Nephron (organoid): ENCODE measurements at regions not wholly inside any gene's neighbourhood (a gene's known extent, or its start where the extent isn't known, plus 50 kb on each side); places are given as distances from the start of the nearest gene placed in this dataset.

Experiments
- H3K27ac Mint-ChIP-seq, 3 experiments: 2 replicates each; pipeline ENCODE4 v1.8.0; 2020; ENCODE audit warnings: mixed read lengths in 3 of 3, mild to moderate bottlenecking in 2 of 3, moderate library complexity in 1 of 3
- H3K27me3 Mint-ChIP-seq: 2 replicates; pipeline ENCODE4 v1.8.0; 2021; ENCODE audit warnings: low read depth, mild to moderate bottlenecking, moderate library complexity, mixed read lengths
- H3K36me3 Mint-ChIP-seq: 2 replicates; pipeline ENCODE4 v1.8.0; 2020; ENCODE audit warnings: low read depth, mixed read lengths
- H3K4me1 Mint-ChIP-seq: 2 replicates; pipeline ENCODE4 v1.8.0; 2020; ENCODE audit warnings: mixed read lengths
- H3K4me3 Mint-ChIP-seq, 3 experiments: 2 replicates each; pipeline ENCODE4 v1.8.0; 2020; ENCODE audit warnings: mild to moderate bottlenecking in 3 of 3, mixed read lengths in 3 of 3, moderate library complexity in 2 of 3
- H3K9me3 Mint-ChIP-seq: 2 replicates; pipeline ENCODE4 v1.8.0; 2020; ENCODE audit warnings: mixed read lengths
- TF ChIP-seq, protein P1 (sequence below), 3 experiments: fragments of 200-600 bp; sonication (generic); IDR thresholded peaks; one replicate each; pipeline ENCODE4 v1.5.0; 2021; ENCODE audit warnings: antibody characterized with exemption in 3 of 3; ENCODE audit not compliant: unreplicated experiment in 3 of 3

DNA sequence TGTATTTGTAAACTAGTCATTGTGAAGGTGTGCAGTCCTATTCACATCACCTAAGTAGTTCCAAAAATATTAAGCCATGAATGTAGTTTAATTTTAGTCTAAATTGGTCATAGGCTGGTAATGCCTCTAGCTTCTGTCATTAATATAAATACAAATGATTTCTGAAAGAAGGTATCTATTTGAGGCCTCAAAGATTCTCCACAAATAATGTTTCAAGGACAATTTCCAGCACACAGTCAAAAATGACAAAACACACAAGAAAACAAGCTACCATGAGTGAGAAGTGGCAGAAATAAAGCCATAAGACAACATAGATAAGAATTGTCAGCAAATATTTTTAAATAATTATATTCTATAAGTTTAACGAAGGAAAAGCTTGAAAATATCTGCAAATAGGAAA is 66.7 kb upstream of the PDK4 start:
- H3K27ac Mint-ChIP-seq = no peak overlapping the region
- H3K4me3 Mint-ChIP-seq = no peak overlapping the region
- TF ChIP-seq, protein P1, sequence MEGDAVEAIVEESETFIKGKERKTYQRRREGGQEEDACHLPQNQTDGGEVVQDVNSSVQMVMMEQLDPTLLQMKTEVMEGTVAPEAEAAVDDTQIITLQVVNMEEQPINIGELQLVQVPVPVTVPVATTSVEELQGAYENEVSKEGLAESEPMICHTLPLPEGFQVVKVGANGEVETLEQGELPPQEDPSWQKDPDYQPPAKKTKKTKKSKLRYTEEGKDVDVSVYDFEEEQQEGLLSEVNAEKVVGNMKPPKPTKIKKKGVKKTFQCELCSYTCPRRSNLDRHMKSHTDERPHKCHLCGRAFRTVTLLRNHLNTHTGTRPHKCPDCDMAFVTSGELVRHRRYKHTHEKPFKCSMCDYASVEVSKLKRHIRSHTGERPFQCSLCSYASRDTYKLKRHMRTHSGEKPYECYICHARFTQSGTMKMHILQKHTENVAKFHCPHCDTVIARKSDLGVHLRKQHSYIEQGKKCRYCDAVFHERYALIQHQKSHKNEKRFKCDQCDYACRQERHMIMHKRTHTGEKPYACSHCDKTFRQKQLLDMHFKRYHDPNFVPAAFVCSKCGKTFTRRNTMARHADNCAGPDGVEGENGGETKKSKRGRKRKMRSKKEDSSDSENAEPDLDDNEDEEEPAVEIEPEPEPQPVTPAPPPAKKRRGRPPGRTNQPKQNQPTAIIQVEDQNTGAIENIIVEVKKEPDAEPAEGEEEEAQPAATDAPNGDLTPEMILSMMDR (IDR thresholded peaks at IDR 0.05; ENCODE audit: unreplicated experiment in 3 of 3) = no peak
- peaks cover 11% of the 10 kb centered on the region for H3K9me3 Mint-ChIP-seq
- peaks cover 6% of the 10 kb centered on the region for H3K36me3 Mint-ChIP-seq
- no peaks in the 10 kb centered on the region for H3K4me1 Mint-ChIP-seq
- H3K27me3 Mint-ChIP-seq = no peaks in the 10 kb centered on the region

DNA sequence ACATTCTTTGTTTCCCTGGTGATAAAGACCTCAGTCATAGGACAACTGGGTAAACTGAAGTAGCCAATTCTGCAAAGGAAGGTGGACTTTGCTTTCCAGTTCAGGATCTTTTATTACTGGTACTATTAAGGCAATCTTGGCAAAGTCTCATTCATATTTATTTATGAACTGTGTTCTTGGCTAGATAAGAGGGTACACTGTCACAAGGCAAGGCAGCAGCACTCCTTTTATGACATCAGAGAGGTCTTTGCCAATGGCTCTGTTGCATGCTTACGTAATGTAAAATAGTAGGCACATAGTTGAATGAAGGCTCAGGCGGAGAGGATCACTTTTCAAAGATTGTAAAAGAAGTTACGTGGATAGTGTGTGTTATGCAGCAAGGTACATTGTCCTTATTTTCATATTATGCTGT is 63.7 kb upstream of the PDK4 start:
- Mint-ChIP-seq H3K36me3 (peaks cover 6% of the 10 kb centered on the region), H3K9me3 (peaks cover 11% of the 10 kb centered on the region), H3K4me1 (no peaks in the 10 kb centered on the region), H3K27me3 (no peaks in the 10 kb centered on the region), H3K27ac (no peak overlapping the region), H3K4me3 (no peak overlapping the region)
- TF ChIP-seq, protein P1 (IDR thresholded peaks at IDR 0.05; ENCODE audit: unreplicated experiment in 3 of 3) = no peak

DNA sequence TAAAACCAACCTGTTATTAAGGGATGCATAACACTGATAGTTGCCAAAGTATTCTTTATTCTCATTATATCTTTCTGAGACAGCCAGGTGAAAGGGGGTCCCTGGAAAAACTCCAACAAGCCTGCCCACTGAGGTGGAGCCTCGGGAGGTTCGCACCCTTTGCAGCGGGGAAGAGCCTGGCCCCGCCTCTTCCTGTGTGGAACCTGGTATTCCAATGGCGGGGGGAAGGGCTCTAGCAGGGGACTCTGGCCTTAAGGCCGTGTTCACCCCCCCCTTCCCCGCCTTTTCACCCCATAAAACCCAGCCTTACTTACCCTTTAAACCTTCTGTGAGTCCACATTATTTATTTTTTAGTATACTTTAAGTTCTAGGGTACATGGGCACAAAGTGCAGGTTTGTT is 62.4 kb upstream of the PDK4 start:
- TF ChIP-seq, protein P1 (IDR thresholded peaks at IDR 0.05; ENCODE audit: unreplicated experiment in 3 of 3) = no peak
- Mint-ChIP-seq H3K36me3 (peaks cover 6% of the 10 kb centered on the region), H3K27ac (no peak overlapping the region), H3K4me1 (no peaks in the 10 kb centered on the region), H3K9me3 (peaks cover 11% of the 10 kb centered on the region), H3K27me3 (no peaks in the 10 kb centered on the region), H3K4me3 (no peak overlapping the region)

DNA sequence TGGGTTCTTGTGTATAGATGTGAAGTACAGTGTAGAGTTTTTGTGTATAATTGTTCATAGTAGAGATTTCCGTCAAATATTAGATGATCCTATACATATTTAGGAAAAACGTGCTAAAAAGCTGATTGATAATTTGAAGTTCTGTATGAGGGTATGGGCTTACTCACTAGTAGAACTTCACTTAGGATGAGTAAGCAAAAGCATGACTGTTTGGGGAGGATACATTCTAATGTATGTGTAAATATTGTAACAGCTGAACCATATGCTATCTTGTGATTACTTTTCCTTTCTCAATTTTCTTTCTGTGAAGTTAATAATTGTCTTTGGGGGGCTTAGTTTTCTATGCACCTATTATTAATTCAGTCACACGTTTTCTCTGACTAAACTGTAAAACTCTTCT is 53.2 kb upstream of the PDK4 start:
- Mint-ChIP-seq H3K9me3 (no peaks in the 10 kb centered on the region), H3K4me3 (no peak overlapping the region), H3K27ac (peak overlapping the region in 1 of 3 experiments; percentile 81), H3K4me1 (no peaks in the 10 kb centered on the region), H3K36me3 (no peaks in the 10 kb centered on the region), H3K27me3 (no peaks in the 10 kb centered on the region)
- TF ChIP-seq, protein P1 (IDR thresholded peaks at IDR 0.05; ENCODE audit: unreplicated experiment in 3 of 3) = no peak

DNA sequence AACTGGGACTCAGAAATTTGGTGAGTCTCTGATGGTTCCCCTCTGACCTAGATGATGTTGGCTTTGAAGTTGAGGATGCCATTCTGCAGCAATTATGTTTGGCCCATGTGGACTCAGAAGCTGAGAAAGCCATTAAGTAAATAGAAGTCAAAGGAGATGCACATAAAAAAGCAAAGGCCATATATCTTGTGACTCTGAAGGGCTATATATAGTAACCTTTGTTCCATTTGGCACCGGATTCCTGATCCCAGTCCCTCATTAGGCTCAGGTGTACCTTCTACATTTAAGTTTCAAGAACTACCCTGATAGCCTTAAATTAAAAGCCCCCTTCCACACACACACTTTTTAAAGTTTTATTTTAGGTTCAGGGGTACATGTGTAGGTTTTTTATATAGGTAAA is 50.0 kb upstream of the PDK4 start:
- Mint-ChIP-seq H3K4me1 (no peaks in the 10 kb centered on the region), H3K27ac (no peak overlapping the region), H3K4me3 (no peak overlapping the region), H3K9me3 (no peaks in the 10 kb centered on the region), H3K36me3 (no peaks in the 10 kb centered on the region), H3K27me3 (no peaks in the 10 kb centered on the region)
- TF ChIP-seq, protein P1 (IDR thresholded peaks at IDR 0.05; ENCODE audit: unreplicated experiment in 3 of 3) = no peak
